Caco-2 (cell line): ENCODE measurements at regions not wholly inside any gene's neighbourhood (a gene's known extent, or its start where the extent isn't known, plus 50 kb on each side); places are given as distances from the start of the nearest gene placed in this dataset.

ENCODE experiments used
- BruUV-seq: library from RNA; stranded (reverse); fragments of 400-500 nt; replicated peaks from 2 replicates; lab custom pipeline; 2021; lab: Mats Ljungman, UMichigan
- CTCF ChIA-PET: fragments of 300-600 bp; sonication (Branson Sonifier 250); formaldehyde crosslinking; loops from one replicate; lab custom pipeline; 2022; ENCODE audit warnings: antibody characterized with exemption; lab: Charles Lee
- POLR2A ChIA-PET: fragments of 300-600 bp; sonication (Branson Sonifier 250); formaldehyde crosslinking; loops from one replicate; lab custom pipeline; 2022; ENCODE audit warnings: antibody characterized with exemption; lab: Charles Lee
- DNase-seq, 2 experiments: peaks; one replicate each; pipeline versions ENCODE4 v3.0.0 to v3.0.0-alpha.2; 2020 to 2022
- H3K27me3 ChIP-seq: replicated peaks from 2 replicates; pipeline ENCODE4 v1.6.0; 2011; ENCODE audit warnings: low read length; ENCODE audit not compliant: control insufficient read depth, insufficient read depth
- H3K36me3 ChIP-seq: 2 replicates; pipeline ENCODE4 v1.5.1; 2011; ENCODE audit warnings: low read length; ENCODE audit not compliant: control insufficient read depth, insufficient read depth
- H3K4me1 ChIP-seq: fragments of 250-450 bp; sonication (Bioruptor Pico); 2 replicates; pipeline ENCODE4 v1.5.1; 2020; ENCODE audit warnings: mild to moderate bottlenecking
- H3K4me3 ChIP-seq: 2 replicates; pipeline ENCODE4 v1.5.1; 2011; ENCODE audit warnings: low read depth, mild to moderate bottlenecking, control low read depth, low read length
- H3K9me3 ChIP-seq: fragments of 250-450 bp; sonication (Bioruptor Pico); 2 replicates; pipeline ENCODE4 v1.5.1; 2020; ENCODE audit warnings: mild to moderate bottlenecking, moderate library complexity
- H3K27ac Mint-ChIP-seq: one replicate; pipeline ENCODE4 v1.8.0; 2022; ENCODE audit warnings: mixed read lengths; ENCODE audit not compliant: unreplicated experiment
- H3K27me3 Mint-ChIP-seq: one replicate; pipeline ENCODE4 v1.8.0; 2022; ENCODE audit warnings: mixed read lengths; ENCODE audit not compliant: insufficient read depth, unreplicated experiment
- H3K36me3 Mint-ChIP-seq: one replicate; pipeline ENCODE4 v1.8.0; 2022; ENCODE audit warnings: mild to moderate bottlenecking, mixed read lengths; ENCODE audit not compliant: insufficient read depth, unreplicated experiment
- H3K4me1 Mint-ChIP-seq: one replicate; pipeline ENCODE4 v1.8.0; 2022; ENCODE audit warnings: low read depth, mixed read lengths; ENCODE audit not compliant: unreplicated experiment
- H3K4me3 Mint-ChIP-seq: one replicate; pipeline ENCODE4 v1.8.0; 2022; ENCODE audit warnings: mild to moderate bottlenecking, moderate library complexity, mixed read lengths; ENCODE audit not compliant: unreplicated experiment
- H3K9me3 Mint-ChIP-seq: one replicate; pipeline ENCODE4 v1.8.0; 2022; ENCODE audit warnings: mixed read lengths; ENCODE audit not compliant: unreplicated experiment
- CTCF ChIP-seq, 2 experiments: fragments of 200-600 bp in 1 of 2; IDR thresholded peaks; 1 replicate in 1 of 2; 2 replicates in 1 of 2; pipeline versions ENCODE4 v1.5.1 to v1.8.0; 2011 to 2022; ENCODE audit warnings: antibody characterized with exemption in 1 of 2, control low read depth in 1 of 2, inconsistent platforms in 1 of 2, low read depth in 1 of 2, low read length in 1 of 2, mild to moderate bottlenecking in 1 of 2, moderate library complexity in 1 of 2; ENCODE audit not compliant: insufficient read depth in 1 of 2, severe bottlenecking in 1 of 2, unreplicated experiment in 1 of 2
- intact Hi-C: fragments of 100-400 bp; cut with micrococcal nuclease; formaldehyde crosslinking; loops from one replicate; pipeline ENCODE4 v1.10.0; 2022; ENCODE audit not compliant: unreplicated experiment

- Mint-ChIP-seq H3K4me1 (peaks cover 6% of the 10 kb centered on the region), H3K27me3 (no peaks in the 10 kb centered on the region), H3K9me3 (no peaks in the 10 kb centered on the region), H3K27ac (no peak overlapping the region), H3K36me3 (no peaks in the 10 kb centered on the region), H3K4me3 (no peak overlapping the region)
- Histone ChIP-seq H3K4me1 (no peaks in the 10 kb centered on the region), H3K9me3 (no peaks in the 10 kb centered on the region), H3K36me3 (no peaks in the 10 kb centered on the region), H3K4me3 (no peak overlapping the region), H3K27me3 (no peaks in the 10 kb centered on the region)
- DNase-seq: no peak
- BruUV-seq: no TSS peak
- intact Hi-C loops: no loop called here
- TF ChIP-seq CTCF (IDR thresholded peaks at IDR 0.05; ENCODE audit: insufficient read depth in 1 of 2, low read depth in 1 of 2, low read length in 1 of 2, severe bottlenecking in 1 of 2, unreplicated experiment in 1 of 2): no peak
- POLR2A ChIA-PET: no interaction called here
- CTCF ChIA-PET: no interaction called here
Measured at GRCh38 chr21:35360870-35361570, 311.9 kb upstream of the RUNX1 start.

GRCh38 chr21:35359076-35359475 is 310.0 kb upstream of the RUNX1 start:
- H3K27me3 Mint-ChIP-seq: no peaks in the 10 kb centered on the region
- Histone ChIP-seq H3K27me3 (no peaks in the 10 kb centered on the region), H3K4me1 (no peaks in the 10 kb centered on the region), H3K4me3 (no peak overlapping the region), H3K9me3 (no peaks in the 10 kb centered on the region), H3K36me3 (no peaks in the 10 kb centered on the region)
- ChIA-PET CTCF (no interaction called here), POLR2A (no interaction called here)
- no peak for TF ChIP-seq CTCF (IDR thresholded peaks at IDR 0.05; ENCODE audit: insufficient read depth in 1 of 2, low read depth in 1 of 2, low read length in 1 of 2, severe bottlenecking in 1 of 2, unreplicated experiment in 1 of 2)
- DNase-seq: no peak
- no peaks in the 10 kb centered on the region for H3K36me3 Mint-ChIP-seq
- H3K4me1 Mint-ChIP-seq: peaks cover 6% of the 10 kb centered on the region
- no peak overlapping the region for H3K27ac Mint-ChIP-seq
- intact Hi-C loops: no loop called here
- BruUV-seq: no TSS peak
- no peak overlapping the region for H3K4me3 Mint-ChIP-seq
- H3K9me3 Mint-ChIP-seq: no peaks in the 10 kb centered on the region

GRCh38 chr21:35358008-35358407 is 308.9 kb upstream of the RUNX1 start:
- TF ChIP-seq CTCF (IDR thresholded peaks at IDR 0.05; ENCODE audit: insufficient read depth in 1 of 2, low read depth in 1 of 2, low read length in 1 of 2, severe bottlenecking in 1 of 2, unreplicated experiment in 1 of 2): no peak
- Mint-ChIP-seq H3K27ac (no peak overlapping the region), H3K27me3 (no peaks in the 10 kb centered on the region), H3K9me3 (no peaks in the 10 kb centered on the region), H3K4me1 (peaks cover 6% of the 10 kb centered on the region), H3K4me3 (no peak overlapping the region), H3K36me3 (no peaks in the 10 kb centered on the region)
- no peaks in the 10 kb centered on the region for H3K9me3 ChIP-seq
- no TSS peak for BruUV-seq
- no peaks in the 10 kb centered on the region for H3K36me3 ChIP-seq
- no peak overlapping the region for H3K4me3 ChIP-seq
- H3K27me3 ChIP-seq: no peaks in the 10 kb centered on the region
- no peak for DNase-seq
- POLR2A ChIA-PET: interaction anchor here (0.6 kb wide), 1 partner anchor 664 kb away, joined by 5 read pairs; no protein-coding TSS in a partner anchor
- H3K4me1 ChIP-seq: no peaks in the 10 kb centered on the region
- intact Hi-C loops: no loop called here
- CTCF ChIA-PET: no interaction called here
